ENCODE measurements at regions not wholly inside any gene's neighbourhood (a gene's known extent, or its start where the extent isn't known, plus 50 kb on each side); places are given as distances from the start of the nearest gene placed in this dataset.
"Not testable (repeated sequence)": the region's sequence is repeated elsewhere in the genome, so short reads cannot be mapped to it uniquely, and the experiment has no call there.

DNA sequence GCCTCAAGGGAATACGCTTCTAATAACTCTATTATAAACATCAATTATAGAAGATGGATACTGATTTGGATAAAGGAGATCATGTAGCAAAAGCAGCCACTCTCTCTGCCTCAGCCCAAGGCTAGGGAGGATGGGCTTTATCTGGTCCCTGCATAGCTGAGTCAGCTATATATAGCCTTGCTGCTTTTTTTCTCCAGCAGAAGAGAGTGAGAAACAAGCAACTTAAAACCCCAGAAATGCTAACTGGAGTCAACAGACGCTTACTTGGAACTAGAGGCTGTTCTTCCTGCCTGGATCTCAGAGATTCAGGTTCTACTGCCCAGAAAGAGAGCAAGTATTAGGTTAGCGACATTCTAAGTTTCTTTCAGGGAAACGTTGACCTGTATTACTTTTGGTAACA is 426.7 kb upstream of the KLHL29 start:
- no peaks in the 10 kb centered on the region for H3K36me3 ChIP-seq (replicated peaks; ENCODE audit: control insufficient read depth, insufficient read depth, low read length)
- DNase-seq, result no peak
- H3K4me3 ChIP-seq (ENCODE audit: insufficient read depth, low read depth, low read length), result no peak overlapping the region
- H3K27me3 ChIP-seq (ENCODE audit: control insufficient read depth, insufficient read depth, low read length), result no peaks in the 10 kb centered on the region

- DNase-seq, result no peak
- no peak overlapping the region for H3K4me3 ChIP-seq (ENCODE audit: insufficient read depth, low read depth, low read length)
- no peaks in the 10 kb centered on the region for H3K36me3 ChIP-seq (replicated peaks; ENCODE audit: control insufficient read depth, insufficient read depth, low read length)
- no peaks in the 10 kb centered on the region for H3K27me3 ChIP-seq (ENCODE audit: control insufficient read depth, insufficient read depth, low read length)
Measured at GRCh38 chr2:22967756-22968155, 417.2 kb upstream of the KLHL29 start.

DNA sequence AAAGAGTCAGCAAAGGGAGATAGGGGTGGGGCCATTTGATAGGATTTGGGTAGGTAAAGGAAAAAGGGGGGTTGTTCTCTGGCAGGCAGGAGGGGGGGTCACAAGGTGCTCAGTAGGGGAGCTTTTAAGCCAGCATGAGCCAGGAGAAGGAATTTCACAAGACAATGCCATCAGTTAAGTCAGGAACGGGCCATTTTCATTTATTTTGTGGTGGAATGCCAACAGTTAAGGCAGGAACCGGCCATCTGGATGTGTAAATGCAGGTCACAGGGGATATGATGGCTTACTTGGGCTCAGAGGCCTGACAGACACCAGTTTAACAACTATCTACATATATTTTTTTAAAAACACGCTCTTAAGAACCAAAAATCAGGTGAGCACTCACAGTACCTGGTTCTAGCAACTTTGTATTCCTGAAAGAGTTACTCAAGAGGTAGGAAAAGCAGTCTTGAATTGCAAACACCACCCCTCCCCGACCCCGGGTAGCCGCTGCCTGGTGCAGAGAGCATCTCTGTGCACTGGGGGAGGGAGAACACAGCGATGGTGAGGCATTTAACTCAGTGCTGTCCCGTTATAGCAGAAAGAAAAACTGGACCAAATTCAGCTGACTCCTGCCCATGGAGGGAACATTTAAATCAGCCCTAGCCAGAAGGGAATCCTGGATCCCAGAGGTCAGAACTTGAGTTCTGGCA is 414.5 kb upstream of the KLHL29 start:
- Histone ChIP-seq H3K4me3 (ENCODE audit: insufficient read depth, low read depth, low read length) (no peak overlapping the region), H3K27me3 (ENCODE audit: control insufficient read depth, insufficient read depth, low read length) (no peaks in the 10 kb centered on the region), H3K36me3 (replicated peaks; ENCODE audit: control insufficient read depth, insufficient read depth, low read length) (no peaks in the 10 kb centered on the region)
- DNase-seq, result no peak

DNA sequence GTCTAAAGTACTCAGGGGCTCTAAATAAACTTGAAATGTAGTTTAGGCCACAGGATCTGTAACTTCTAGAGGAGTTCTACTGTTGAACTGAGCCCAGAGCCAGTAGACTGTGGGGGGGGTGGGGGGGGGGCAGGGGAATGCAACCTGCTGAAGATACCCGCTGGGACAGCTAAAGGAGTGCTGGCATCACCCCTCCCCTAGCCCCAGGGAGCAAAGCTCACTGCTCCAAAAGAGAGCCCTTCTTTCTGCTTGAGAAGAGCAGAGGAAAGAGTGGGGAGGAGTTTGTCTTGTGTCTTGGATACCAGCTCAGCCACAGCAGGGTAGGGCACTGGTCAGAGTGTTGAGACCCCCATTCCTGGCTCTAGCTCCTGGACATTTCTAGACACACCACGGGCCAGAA is 414.0 kb upstream of the KLHL29 start:
- DNase-seq, result no peak

GRCh38 chr2:22981785-22982184 is 403.2 kb upstream of the KLHL29 start:
- DNase-seq, result no peak
- Histone ChIP-seq H3K4me3 (ENCODE audit: insufficient read depth, low read depth, low read length) (no peak overlapping the region), H3K36me3 (replicated peaks; ENCODE audit: control insufficient read depth, insufficient read depth, low read length) (no peaks in the 10 kb centered on the region)

More for the DNA sequence above, 414.0 kb upstream of the KLHL29 start:
- Histone ChIP-seq H3K4me3 (ENCODE audit: insufficient read depth, low read depth, low read length) (no peak overlapping the region), H3K36me3 (replicated peaks; ENCODE audit: control insufficient read depth, insufficient read depth, low read length) (no peaks in the 10 kb centered on the region), H3K27me3 (ENCODE audit: control insufficient read depth, insufficient read depth, low read length) (no peaks in the 10 kb centered on the region)

DNA sequence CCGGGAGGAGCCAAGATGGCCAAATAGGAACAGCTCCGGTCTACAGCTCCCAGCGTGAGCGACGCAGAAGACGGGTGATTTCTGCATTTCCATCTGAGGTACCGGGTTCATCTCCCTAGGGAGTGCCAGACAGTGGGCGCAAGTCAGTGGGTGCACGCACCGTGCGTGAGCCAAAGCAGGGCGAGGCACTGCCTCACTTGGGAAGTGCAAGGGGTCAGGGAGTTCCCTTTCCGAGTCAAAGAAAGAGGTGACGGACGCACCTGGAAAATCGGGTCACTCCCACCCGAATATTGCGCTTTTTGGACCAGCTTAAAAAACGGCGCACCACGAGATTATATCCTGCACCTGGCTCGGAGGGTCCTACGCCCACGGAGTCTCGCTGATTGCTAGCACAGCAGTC is 400.8 kb upstream of the KLHL29 start:
- not testable (repeated sequence) for H3K27me3 ChIP-seq (ENCODE audit: control insufficient read depth, insufficient read depth, low read length); DNase-seq; H3K36me3 ChIP-seq (replicated peaks; ENCODE audit: control insufficient read depth, insufficient read depth, low read length)
- peak overlapping the region; percentile 10; the same call in 1 of the 2 replicates for H3K4me3 ChIP-seq (ENCODE audit: insufficient read depth, low read depth, low read length)

More at GRCh38 chr2:22981785-22982184, 403.2 kb upstream of the KLHL29 start:
- no peaks in the 10 kb centered on the region for H3K27me3 ChIP-seq (ENCODE audit: control insufficient read depth, insufficient read depth, low read length)

DNA sequence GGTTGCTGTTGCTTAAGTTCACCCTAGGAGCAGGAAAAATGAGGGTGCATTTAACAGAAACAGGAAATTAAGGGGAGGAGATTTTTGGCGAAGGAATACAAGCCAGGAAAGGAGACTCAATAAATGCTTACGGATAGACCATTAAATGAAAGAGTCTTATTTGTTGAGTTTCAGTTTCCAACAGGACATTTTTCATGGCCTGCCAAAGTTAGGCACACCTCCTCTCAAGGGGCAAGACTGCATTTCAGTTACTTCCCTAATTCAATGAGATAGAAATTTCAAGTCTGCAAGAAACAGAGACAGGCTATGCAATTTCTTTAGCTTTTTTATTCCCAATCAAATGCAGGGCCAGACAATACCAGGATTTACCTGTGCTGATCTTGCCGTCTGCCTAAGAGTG is 394.7 kb upstream of the KLHL29 start:
- Histone ChIP-seq H3K36me3 (replicated peaks; ENCODE audit: control insufficient read depth, insufficient read depth, low read length) (no peaks in the 10 kb centered on the region), H3K4me3 (ENCODE audit: insufficient read depth, low read depth, low read length) (no peak overlapping the region), H3K27me3 (ENCODE audit: control insufficient read depth, insufficient read depth, low read length) (no peaks in the 10 kb centered on the region)
- DNase-seq, result no peak

DNA sequence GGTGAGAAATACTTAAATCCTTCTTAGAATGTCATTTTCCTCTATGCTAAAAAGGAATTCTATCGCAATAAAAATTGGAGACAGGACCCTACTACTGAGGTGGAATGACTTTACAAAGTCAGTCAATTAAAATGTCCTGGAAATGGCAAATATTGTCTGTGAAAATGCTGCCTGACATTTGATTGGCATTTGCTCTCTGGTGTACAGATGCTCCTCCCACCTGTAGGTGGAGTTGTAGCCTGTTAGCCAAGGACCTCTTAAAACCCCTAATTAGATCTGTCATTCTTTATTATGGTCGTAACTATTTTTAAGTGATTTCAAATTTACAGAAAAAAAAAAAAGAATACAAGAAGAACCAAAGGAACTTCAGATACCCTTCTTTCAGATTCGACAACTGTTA is 393.1 kb upstream of the KLHL29 start:
- no peaks in the 10 kb centered on the region for H3K36me3 ChIP-seq (replicated peaks; ENCODE audit: control insufficient read depth, insufficient read depth, low read length)
- no peaks in the 10 kb centered on the region for H3K27me3 ChIP-seq (ENCODE audit: control insufficient read depth, insufficient read depth, low read length)
- H3K4me3 ChIP-seq (ENCODE audit: insufficient read depth, low read depth, low read length), result no peak overlapping the region
- DNase-seq, result peak; percentile 37

GRCh38 chr2:22992441-22992840 is 392.5 kb upstream of the KLHL29 start:
- Histone ChIP-seq H3K27me3 (ENCODE audit: control insufficient read depth, insufficient read depth, low read length) (no peaks in the 10 kb centered on the region), H3K4me3 (ENCODE audit: insufficient read depth, low read depth, low read length) (no peak overlapping the region), H3K36me3 (replicated peaks; ENCODE audit: control insufficient read depth, insufficient read depth, low read length) (no peaks in the 10 kb centered on the region)
- DNase-seq, result no peak

DNA sequence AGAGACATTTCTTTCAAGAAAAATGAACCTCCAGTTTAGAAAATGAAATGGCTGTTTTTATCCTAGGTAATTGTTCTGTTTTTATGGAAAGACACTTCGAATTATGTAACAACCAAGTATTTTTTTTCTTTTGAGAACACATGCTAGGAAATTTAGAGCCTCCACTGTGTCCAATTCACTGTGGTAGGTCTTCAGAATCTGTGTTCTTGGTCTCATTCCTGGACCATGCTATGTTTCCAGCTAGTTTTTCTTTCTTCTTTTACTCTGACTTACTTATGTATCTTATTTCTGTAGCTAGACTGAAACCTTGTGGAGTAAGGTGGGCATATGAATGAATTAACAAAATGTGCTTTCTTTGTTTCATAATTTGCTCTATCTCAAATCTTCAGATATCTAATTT is 391.7 kb upstream of the KLHL29 start:
- DNase-seq, result no peak
- no peaks in the 10 kb centered on the region for H3K27me3 ChIP-seq (ENCODE audit: control insufficient read depth, insufficient read depth, low read length)
- no peak overlapping the region for H3K4me3 ChIP-seq (ENCODE audit: insufficient read depth, low read depth, low read length)
- H3K36me3 ChIP-seq (replicated peaks; ENCODE audit: control insufficient read depth, insufficient read depth, low read length), result no peaks in the 10 kb centered on the region

- Histone ChIP-seq H3K4me3 (ENCODE audit: insufficient read depth, low read depth, low read length) (no peak overlapping the region), H3K36me3 (replicated peaks; ENCODE audit: control insufficient read depth, insufficient read depth, low read length) (no peaks in the 10 kb centered on the region), H3K27me3 (ENCODE audit: control insufficient read depth, insufficient read depth, low read length) (no peaks in the 10 kb centered on the region)
- DNase-seq, result no peak
Measured at GRCh38 chr2:22995576-22995975, 389.4 kb upstream of the KLHL29 start.

DNA sequence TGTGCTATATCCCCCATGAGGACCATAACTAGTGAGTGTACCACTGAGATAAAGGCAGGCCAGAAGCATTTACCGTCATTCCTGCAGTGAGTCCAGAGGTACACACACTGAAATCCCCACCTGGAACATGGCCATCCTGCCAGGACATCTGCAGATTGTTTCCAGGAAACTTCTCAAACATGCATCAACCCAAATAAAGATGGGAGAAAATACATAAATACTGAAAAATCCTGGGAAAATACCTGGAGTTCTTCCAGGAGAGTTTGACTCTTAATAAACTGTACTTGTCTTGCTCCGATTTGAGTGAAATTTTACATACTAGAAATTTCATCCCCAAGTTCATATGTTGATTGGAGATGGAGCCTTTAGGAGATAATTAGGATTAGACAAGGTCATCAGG is 388.1 kb upstream of the KLHL29 start:
- Histone ChIP-seq H3K27me3 (ENCODE audit: control insufficient read depth, insufficient read depth, low read length) (no peaks in the 10 kb centered on the region), H3K4me3 (ENCODE audit: insufficient read depth, low read depth, low read length) (no peak overlapping the region), H3K36me3 (replicated peaks; ENCODE audit: control insufficient read depth, insufficient read depth, low read length) (no peaks in the 10 kb centered on the region)
- DNase-seq, result no peak

- DNase-seq, result no peak
- Histone ChIP-seq H3K27me3 (ENCODE audit: control insufficient read depth, insufficient read depth, low read length) (no peaks in the 10 kb centered on the region), H3K36me3 (replicated peaks; ENCODE audit: control insufficient read depth, insufficient read depth, low read length) (no peaks in the 10 kb centered on the region), H3K4me3 (ENCODE audit: insufficient read depth, low read depth, low read length) (no peak overlapping the region)
Measured at GRCh38 chr2:22998359-22998758, 386.6 kb upstream of the KLHL29 start.

DNA sequence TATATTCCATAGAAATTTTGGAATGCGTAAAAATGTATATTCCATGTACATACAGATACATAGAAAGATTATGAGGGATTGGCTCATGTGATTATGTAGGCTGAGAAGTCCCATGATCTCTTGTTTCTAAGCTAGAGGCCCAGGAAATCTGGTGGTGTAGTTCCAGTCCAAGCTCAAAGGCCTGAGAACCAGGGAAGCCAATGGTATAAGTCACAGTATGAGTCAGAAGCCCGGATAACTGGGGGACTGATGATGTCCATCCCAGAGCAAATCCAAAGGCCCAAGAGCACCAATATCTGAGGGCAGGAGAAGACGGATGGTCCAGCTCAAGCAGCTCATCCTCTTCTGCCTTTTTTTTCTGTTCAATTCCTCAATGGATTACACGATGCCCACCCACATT is 385.0 kb upstream of the KLHL29 start:
- Histone ChIP-seq H3K27me3 (ENCODE audit: control insufficient read depth, insufficient read depth, low read length) (no peaks in the 10 kb centered on the region), H3K4me3 (ENCODE audit: insufficient read depth, low read depth, low read length) (no peak overlapping the region), H3K36me3 (replicated peaks; ENCODE audit: control insufficient read depth, insufficient read depth, low read length) (no peaks in the 10 kb centered on the region)
- no peak for DNase-seq

- no peak for DNase-seq
- no peaks in the 10 kb centered on the region for H3K36me3 ChIP-seq (replicated peaks; ENCODE audit: control insufficient read depth, insufficient read depth, low read length)
Measured at GRCh38 chr2:23002234-23002633, 382.7 kb upstream of the KLHL29 start.

GRCh38 chr2:23005469-23005868 is 379.5 kb upstream of the KLHL29 start:
- no peak for DNase-seq
- Histone ChIP-seq H3K4me3 (ENCODE audit: insufficient read depth, low read depth, low read length) (no peak overlapping the region), H3K36me3 (replicated peaks; ENCODE audit: control insufficient read depth, insufficient read depth, low read length) (no peaks in the 10 kb centered on the region), H3K27me3 (ENCODE audit: control insufficient read depth, insufficient read depth, low read length) (no peaks in the 10 kb centered on the region)

More at GRCh38 chr2:23002234-23002633, 382.7 kb upstream of the KLHL29 start:
- Histone ChIP-seq H3K4me3 (ENCODE audit: insufficient read depth, low read depth, low read length) (no peak overlapping the region), H3K27me3 (ENCODE audit: control insufficient read depth, insufficient read depth, low read length) (no peaks in the 10 kb centered on the region)

All from H7 (cell line).